ENCODE measurements at regions not wholly inside any gene's neighbourhood (a gene's known extent, or its start where the extent isn't known, plus 50 kb on each side); places are given as distances from the start of the nearest gene placed in this dataset.

- intact Hi-C loops (cut with DNase I, micrococcal nuclease) = no loop called here
- Histone ChIP-seq H3K4me3 (no peak overlapping the region), H3K9me3 (no peaks in the 10 kb centered on the region), H3K36me3 (ENCODE audit: low read depth) (no peaks in the 10 kb centered on the region), H3K4me1 (ENCODE audit: low read depth) (no peaks in the 10 kb centered on the region)
- ATAC-seq (no peak), DNase-seq (no peak)
- no peak for TF ChIP-seq CTCF (IDR thresholded peaks at IDR 0.05)
Measured at GRCh38 chr14:51576117-51576430, 75.6 kb upstream of the FRMD6 start.

GRCh38 chr14:51576879-51577278 lies 74.8 kb upstream of the FRMD6 start:
- Histone ChIP-seq H3K9me3 (no peaks in the 10 kb centered on the region), H3K4me3 (no peak overlapping the region), H3K36me3 (ENCODE audit: low read depth) (no peaks in the 10 kb centered on the region), H3K4me1 (ENCODE audit: low read depth) (no peaks in the 10 kb centered on the region)
- intact Hi-C loops (cut with DNase I, micrococcal nuclease) = no loop called here
- TF ChIP-seq CTCF (IDR thresholded peaks at IDR 0.05) = no peak
- DNase-seq (no peak), ATAC-seq (no peak)

- no peak for ATAC-seq
Measured at GRCh38 chr14:51578853-51579252, 72.9 kb upstream of the FRMD6 start.

GRCh38 chr14:51581017-51581881 lies 70.5 kb upstream of the FRMD6 start:
- H3K4me3 ChIP-seq = no peak overlapping the region

More at GRCh38 chr14:51578853-51579252, 72.9 kb upstream of the FRMD6 start:
- intact Hi-C loops (cut with DNase I, micrococcal nuclease) = no loop called here
- no peak for TF ChIP-seq CTCF (IDR thresholded peaks at IDR 0.05)
- Histone ChIP-seq H3K4me1 (ENCODE audit: low read depth) (no peaks in the 10 kb centered on the region), H3K9me3 (no peaks in the 10 kb centered on the region), H3K36me3 (ENCODE audit: low read depth) (no peaks in the 10 kb centered on the region), H3K4me3 (no peak overlapping the region)
- DNase-seq = no peak

GRCh38 chr14:51582437-51582836 lies 69.3 kb upstream of the FRMD6 start:
- intact Hi-C loops (cut with DNase I, micrococcal nuclease) = no loop called here
- no peak for ATAC-seq

More at GRCh38 chr14:51581017-51581881, 70.5 kb upstream of the FRMD6 start:
- DNase-seq (no peak), ATAC-seq (no peak)
- TF ChIP-seq CTCF (IDR thresholded peaks at IDR 0.05) = no peak
- Histone ChIP-seq H3K9me3 (no peaks in the 10 kb centered on the region), H3K36me3 (ENCODE audit: low read depth) (no peaks in the 10 kb centered on the region), H3K4me1 (ENCODE audit: low read depth) (no peaks in the 10 kb centered on the region)
- intact Hi-C loops (cut with DNase I, micrococcal nuclease) = no loop called here

More at GRCh38 chr14:51582437-51582836, 69.3 kb upstream of the FRMD6 start:
- no peaks in the 10 kb centered on the region for H3K4me1 ChIP-seq (ENCODE audit: low read depth)
- no peak overlapping the region for H3K4me3 ChIP-seq
- no peaks in the 10 kb centered on the region for H3K9me3 ChIP-seq
- no peaks in the 10 kb centered on the region for H3K36me3 ChIP-seq (ENCODE audit: low read depth)
- no peak for DNase-seq
- no peak for TF ChIP-seq CTCF (IDR thresholded peaks at IDR 0.05)

All from mucosa of descending colon (tissue), 3 donors.